ENCODE measurements at regions not wholly inside any gene's neighbourhood (a gene's known extent, or its start where the extent isn't known, plus 50 kb on each side); places are given as distances from the start of the nearest gene placed in this dataset.

DNA sequence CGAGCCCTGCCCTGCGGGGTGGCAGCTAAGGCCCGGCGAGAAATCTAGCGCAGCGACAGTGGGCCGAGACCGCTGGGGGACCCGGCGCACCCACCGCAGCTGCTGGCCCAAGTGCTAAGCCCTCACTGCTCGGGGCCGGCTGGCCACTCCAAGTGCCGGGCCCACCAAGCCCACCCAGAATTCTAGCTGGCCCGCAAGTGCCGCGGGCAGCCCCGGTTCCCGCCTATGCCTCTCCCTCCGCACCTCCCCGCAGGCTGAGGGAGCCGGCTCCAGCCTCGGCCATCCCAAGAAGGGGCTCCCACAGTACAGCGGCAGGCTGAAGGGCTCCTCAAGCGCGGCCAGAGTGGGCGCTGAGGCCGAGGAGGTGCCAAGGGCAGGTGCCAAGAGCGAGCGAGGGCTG, 55.2 kb upstream of the RND3 start:
- no peak for DNase-seq (ENCODE audit: low read depth, low spot score)
- H3K27ac ChIP-seq: no peak overlapping the region

DNA sequence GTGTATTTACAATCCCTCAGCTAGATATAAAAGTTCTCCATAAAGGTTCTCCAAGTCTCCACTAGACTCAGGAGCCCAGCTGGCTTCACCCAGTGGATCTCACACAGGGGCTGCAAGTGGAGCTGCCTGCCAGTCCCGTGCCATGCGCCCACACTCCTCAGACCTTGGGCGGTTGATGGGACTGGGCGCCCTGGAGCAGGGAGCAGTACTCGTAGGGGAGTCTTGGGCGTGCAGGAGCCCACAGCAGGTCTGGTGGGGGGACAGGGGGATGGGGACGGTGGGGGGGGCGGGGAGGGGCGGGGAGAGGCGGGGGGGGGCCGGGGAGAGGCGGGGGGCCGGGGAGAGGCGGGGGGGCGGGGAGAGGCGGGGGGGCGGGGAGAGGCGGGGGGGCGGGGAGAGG, 54.7 kb upstream of the RND3 start:
- DNase-seq (ENCODE audit: low read depth, low spot score): no peak
- no peak overlapping the region for H3K27ac ChIP-seq

DNA sequence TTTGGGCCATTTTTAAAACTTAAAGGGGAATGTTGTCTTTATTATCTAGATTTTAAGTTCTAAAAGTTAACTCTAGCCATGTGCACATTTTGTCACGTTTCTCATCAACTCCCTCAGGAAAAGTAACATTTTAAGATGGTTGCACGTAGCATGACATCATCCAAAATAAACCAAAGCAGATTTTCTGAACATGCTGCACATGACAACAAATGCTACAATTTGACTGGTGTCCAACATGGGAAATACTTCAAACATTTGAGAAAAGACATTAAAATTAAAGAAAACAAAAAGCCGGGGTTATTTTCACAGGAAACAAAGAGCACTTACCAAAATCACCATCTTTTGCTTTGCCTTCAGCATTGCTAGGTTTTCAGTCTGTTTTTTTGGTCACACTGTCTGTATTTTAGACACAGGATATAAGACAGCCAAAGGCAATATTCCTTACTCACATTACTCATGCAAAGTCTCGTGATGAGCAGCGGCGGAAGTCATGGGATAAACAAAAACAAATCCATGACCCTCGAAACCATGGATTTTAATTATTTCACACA, 51.3 kb upstream of the RND3 start:
- no peak for DNase-seq (ENCODE audit: low read depth, low spot score)
- H3K27ac ChIP-seq: no peak overlapping the region
